ENCODE measurements at regions not wholly inside any gene's neighbourhood (a gene's known extent, or its start where the extent isn't known, plus 50 kb on each side); places are given as distances from the start of the nearest gene placed in this dataset.
"Not testable (repeated sequence)": the region's sequence is repeated elsewhere in the genome, so short reads cannot be mapped to it uniquely, and the experiment has no call there.

DNA sequence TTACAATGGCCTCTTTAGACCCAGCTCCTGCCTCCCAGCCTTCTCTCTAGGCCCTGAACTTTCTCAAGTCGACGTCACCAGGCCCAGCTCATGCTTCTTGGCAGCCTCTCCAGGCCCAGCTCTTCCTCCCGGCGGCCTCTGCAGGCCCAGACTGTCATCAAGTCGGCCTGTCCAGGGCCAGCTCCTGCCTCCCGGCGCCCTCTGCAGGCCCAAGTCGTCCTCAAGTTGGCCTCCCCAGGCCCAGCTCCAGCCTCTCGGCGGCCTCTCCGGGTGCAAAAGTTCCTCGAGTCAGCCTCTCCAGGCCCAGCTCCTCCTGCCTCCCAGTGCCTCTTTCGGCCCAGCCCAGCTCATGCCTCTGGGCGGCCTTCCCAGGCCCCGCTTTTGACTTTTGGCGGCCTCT, 158.1 kb upstream of the CDK13 start:
- not testable (repeated sequence) for H3K9me3 ChIP-seq (ENCODE audit: control insufficient read depth in 1 of 2, insufficient read depth in 1 of 2, low read depth in 1 of 2, low read length in 2 of 2); H3K4me3 ChIP-seq (replicated peaks in 1 of 2; ENCODE audit: low read depth in 1 of 2, low read length in 2 of 2); H3K36me3 ChIP-seq (ENCODE audit: control insufficient read depth in 1 of 2, insufficient read depth in 2 of 2, low read length in 2 of 2); DNase-seq (ENCODE audit: low read depth, low spot score); H3K27me3 ChIP-seq (ENCODE audit: insufficient read depth, low read length); H3K4me2 ChIP-seq (ENCODE audit: low read length); H4K20me1 ChIP-seq (ENCODE audit: insufficient read depth); H3K9ac ChIP-seq (ENCODE audit: low read length); H2AFZ ChIP-seq (ENCODE audit: low read depth, low read length, poor library complexity, severe bottlenecking); H3K27ac ChIP-seq (ENCODE audit: low read depth, low read length); BruUV-seq (replicated peaks); H3K79me2 ChIP-seq (ENCODE audit: insufficient read depth, low read length); H3K4me1 ChIP-seq (ENCODE audit: control insufficient read depth in 1 of 2, insufficient read depth in 2 of 2, low read length in 2 of 2); H3K9me2 ChIP-seq (ENCODE audit: insufficient read depth)
- ATAC-seq, result peak; percentile 57; the same call in 1 of the 2 replicates
- intact Hi-C loops (cut with micrococcal nuclease), result loop anchor here (1.0 kb wide), 1 partner anchor 212 kb away; no protein-coding TSS in a partner anchor
- ChIA-PET CTCF (interaction anchor here (1.5 to 3.0 kb wide), 2 partner anchors 18 to 212 kb away, joined by 3 to 34 read pairs; no protein-coding TSS in a partner anchor), POLR2A (interaction anchor here (1.9 kb wide), 1 partner anchor 211 kb away, joined by 8 read pairs; no protein-coding TSS in a partner anchor), RAD21 (ENCODE audit: low non-redundant PET in 1 of 2, low total read pairs in 2 of 2, uncharacterized antibody in 2 of 2, unreplicated experiment in 2 of 2) (interaction anchor here in 1 of 2 experiments (0.6 to 1.5 kb wide), 2 partner anchors 48 to 212 kb away, joined by 3 to 6 read pairs; no protein-coding TSS in a partner anchor)
- peak; percentile 53 for TF ChIP-seq RAD21 (IDR thresholded peaks at IDR 0.05; ENCODE audit: low read depth)
- TF ChIP-seq, protein P1, sequence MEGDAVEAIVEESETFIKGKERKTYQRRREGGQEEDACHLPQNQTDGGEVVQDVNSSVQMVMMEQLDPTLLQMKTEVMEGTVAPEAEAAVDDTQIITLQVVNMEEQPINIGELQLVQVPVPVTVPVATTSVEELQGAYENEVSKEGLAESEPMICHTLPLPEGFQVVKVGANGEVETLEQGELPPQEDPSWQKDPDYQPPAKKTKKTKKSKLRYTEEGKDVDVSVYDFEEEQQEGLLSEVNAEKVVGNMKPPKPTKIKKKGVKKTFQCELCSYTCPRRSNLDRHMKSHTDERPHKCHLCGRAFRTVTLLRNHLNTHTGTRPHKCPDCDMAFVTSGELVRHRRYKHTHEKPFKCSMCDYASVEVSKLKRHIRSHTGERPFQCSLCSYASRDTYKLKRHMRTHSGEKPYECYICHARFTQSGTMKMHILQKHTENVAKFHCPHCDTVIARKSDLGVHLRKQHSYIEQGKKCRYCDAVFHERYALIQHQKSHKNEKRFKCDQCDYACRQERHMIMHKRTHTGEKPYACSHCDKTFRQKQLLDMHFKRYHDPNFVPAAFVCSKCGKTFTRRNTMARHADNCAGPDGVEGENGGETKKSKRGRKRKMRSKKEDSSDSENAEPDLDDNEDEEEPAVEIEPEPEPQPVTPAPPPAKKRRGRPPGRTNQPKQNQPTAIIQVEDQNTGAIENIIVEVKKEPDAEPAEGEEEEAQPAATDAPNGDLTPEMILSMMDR (IDR thresholded peaks at IDR 0.05 in 2 of 3, conservative IDR thresholded peaks at IDR 0.05 in 1 of 3; ENCODE audit: borderline replicate concordance in 1 of 3, insufficient read depth in 1 of 3, low read depth in 2 of 3, low read length in 2 of 3), result peak; percentile 29 to 37 (median 31); a peak in 4 of 6 replicates

DNA sequence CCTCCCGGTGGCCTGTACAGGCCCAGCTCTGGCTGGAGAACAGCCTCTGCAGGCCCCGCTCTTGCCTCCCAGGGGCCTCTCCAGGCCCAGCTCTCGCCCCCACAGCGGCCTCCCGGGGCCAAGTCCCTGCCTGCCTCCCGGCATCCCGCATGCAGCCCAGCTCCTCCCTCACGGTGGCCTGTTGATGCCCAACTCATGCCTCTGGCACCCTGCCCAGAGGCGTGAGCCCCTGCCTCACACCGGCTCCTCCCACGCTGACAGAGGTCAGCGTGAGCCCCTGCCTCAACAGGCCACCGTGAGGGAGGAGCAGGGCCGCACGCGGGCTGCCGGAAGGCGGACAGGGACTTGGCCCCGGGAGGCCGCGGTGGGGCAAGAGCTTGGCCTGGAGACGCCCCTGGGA, 157.0 kb upstream of the CDK13 start:
- POLR2A ChIA-PET, result not testable (repeated sequence)

DNA sequence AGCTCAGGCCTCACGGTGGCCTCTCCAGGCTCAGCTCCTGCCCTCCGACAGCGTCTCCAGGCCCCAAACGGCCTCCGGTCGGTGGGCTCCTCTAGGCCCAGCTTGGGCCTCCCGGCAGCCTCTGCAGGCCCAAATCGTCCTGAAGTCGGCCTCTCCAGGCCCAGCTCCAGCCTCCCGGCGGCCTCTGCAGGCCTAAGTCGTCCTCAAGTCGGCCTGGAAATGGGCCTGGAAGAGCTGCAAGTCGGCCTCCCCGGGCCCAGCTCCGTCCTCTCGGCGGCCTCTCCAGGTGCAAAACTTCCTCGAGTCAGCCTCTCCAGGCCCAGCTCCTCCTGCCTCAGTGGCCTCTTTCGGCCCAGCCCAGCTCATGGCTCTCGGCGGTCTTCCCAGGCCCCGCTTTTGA, 156.2 kb upstream of the CDK13 start:
- H3K4me3 ChIP-seq (replicated peaks in 1 of 2; ENCODE audit: low read depth in 1 of 2, low read length in 2 of 2); POLR2A ChIA-PET; H3K4me1 ChIP-seq (ENCODE audit: control insufficient read depth in 1 of 2, insufficient read depth in 2 of 2, low read length in 2 of 2); DNase-seq (ENCODE audit: low read depth, low spot score); RAD21 ChIA-PET (ENCODE audit: low non-redundant PET in 1 of 2, low total read pairs in 2 of 2, uncharacterized antibody in 2 of 2, unreplicated experiment in 2 of 2); H3K9me2 ChIP-seq (ENCODE audit: insufficient read depth); ATAC-seq; H3K27ac ChIP-seq (ENCODE audit: low read depth, low read length); H3K36me3 ChIP-seq (ENCODE audit: control insufficient read depth in 1 of 2, insufficient read depth in 2 of 2, low read length in 2 of 2); H4K20me1 ChIP-seq (ENCODE audit: insufficient read depth); H2AFZ ChIP-seq (ENCODE audit: low read depth, low read length, poor library complexity, severe bottlenecking); H3K9me3 ChIP-seq (ENCODE audit: control insufficient read depth in 1 of 2, insufficient read depth in 1 of 2, low read depth in 1 of 2, low read length in 2 of 2); H3K27me3 ChIP-seq (ENCODE audit: insufficient read depth, low read length); BruUV-seq (replicated peaks); CTCF ChIA-PET; H3K79me2 ChIP-seq (ENCODE audit: insufficient read depth, low read length); H3K4me2 ChIP-seq (ENCODE audit: low read length); H3K9ac ChIP-seq (ENCODE audit: low read length); intact Hi-C loops (cut with micrococcal nuclease): not testable (repeated sequence)

More for the DNA sequence above, 157.0 kb upstream of the CDK13 start:
- H3K79me2 ChIP-seq (ENCODE audit: insufficient read depth, low read length); RAD21 ChIA-PET (ENCODE audit: low non-redundant PET in 1 of 2, low total read pairs in 2 of 2, uncharacterized antibody in 2 of 2, unreplicated experiment in 2 of 2); H4K20me1 ChIP-seq (ENCODE audit: insufficient read depth); H3K27ac ChIP-seq (ENCODE audit: low read depth, low read length); ATAC-seq; H3K36me3 ChIP-seq (ENCODE audit: control insufficient read depth in 1 of 2, insufficient read depth in 2 of 2, low read length in 2 of 2); H3K4me1 ChIP-seq (ENCODE audit: control insufficient read depth in 1 of 2, insufficient read depth in 2 of 2, low read length in 2 of 2); H3K27me3 ChIP-seq (ENCODE audit: insufficient read depth, low read length); intact Hi-C loops (cut with micrococcal nuclease); DNase-seq (ENCODE audit: low read depth, low spot score); H3K9me2 ChIP-seq (ENCODE audit: insufficient read depth); H3K9ac ChIP-seq (ENCODE audit: low read length); H3K4me2 ChIP-seq (ENCODE audit: low read length); H2AFZ ChIP-seq (ENCODE audit: low read depth, low read length, poor library complexity, severe bottlenecking); BruUV-seq (replicated peaks); H3K4me3 ChIP-seq (replicated peaks in 1 of 2; ENCODE audit: low read depth in 1 of 2, low read length in 2 of 2); H3K9me3 ChIP-seq (ENCODE audit: control insufficient read depth in 1 of 2, insufficient read depth in 1 of 2, low read depth in 1 of 2, low read length in 2 of 2): not testable (repeated sequence)
- CTCF ChIA-PET, result interaction anchor here (3.0 kb wide), 1 partner anchor 213 kb away, joined by 34 read pairs; no protein-coding TSS in a partner anchor

DNA sequence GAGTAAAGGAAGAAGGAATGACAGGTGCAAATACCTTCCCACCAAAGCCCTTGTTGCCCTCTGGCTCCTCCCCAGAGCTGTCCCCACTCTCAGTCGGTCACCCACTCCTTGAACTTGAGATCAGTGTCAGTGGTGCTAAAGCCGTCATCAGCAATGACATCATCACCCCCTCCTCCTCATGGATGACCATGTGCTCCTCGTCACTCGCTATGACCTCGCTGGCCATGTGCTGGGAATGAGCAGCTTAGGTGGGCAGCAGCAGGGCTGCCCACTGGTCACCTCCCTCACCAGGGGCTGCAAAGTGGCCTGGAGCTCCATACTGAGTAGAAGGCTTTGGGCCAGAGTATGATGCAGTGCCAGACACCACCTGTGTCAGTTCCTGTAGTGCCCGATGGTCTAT, 153.1 kb upstream of the CDK13 start:
- H3K4me1 ChIP-seq (ENCODE audit: control insufficient read depth in 1 of 2, insufficient read depth in 2 of 2, low read length in 2 of 2); H3K79me2 ChIP-seq (ENCODE audit: insufficient read depth, low read length); H3K4me3 ChIP-seq (replicated peaks in 1 of 2; ENCODE audit: low read depth in 1 of 2, low read length in 2 of 2); H2AFZ ChIP-seq (ENCODE audit: low read depth, low read length, poor library complexity, severe bottlenecking); POLR2A ChIA-PET; DNase-seq (ENCODE audit: low read depth, low spot score); H3K27me3 ChIP-seq (ENCODE audit: insufficient read depth, low read length); BruUV-seq (replicated peaks); H3K9me2 ChIP-seq (ENCODE audit: insufficient read depth); intact Hi-C loops (cut with micrococcal nuclease); CTCF ChIA-PET; H3K4me2 ChIP-seq (ENCODE audit: low read length); ATAC-seq; H3K36me3 ChIP-seq (ENCODE audit: control insufficient read depth in 1 of 2, insufficient read depth in 2 of 2, low read length in 2 of 2); RAD21 ChIA-PET (ENCODE audit: low non-redundant PET in 1 of 2, low total read pairs in 2 of 2, uncharacterized antibody in 2 of 2, unreplicated experiment in 2 of 2); H4K20me1 ChIP-seq (ENCODE audit: insufficient read depth); H3K9me3 ChIP-seq (ENCODE audit: control insufficient read depth in 1 of 2, insufficient read depth in 1 of 2, low read depth in 1 of 2, low read length in 2 of 2); H3K27ac ChIP-seq (ENCODE audit: low read depth, low read length); H3K9ac ChIP-seq (ENCODE audit: low read length): not testable (repeated sequence)
